ENCODE measurements at regions not wholly inside any gene's neighbourhood (a gene's known extent, or its start where the extent isn't known, plus 50 kb on each side); places are given as distances from the start of the nearest gene placed in this dataset.
"Not testable (repeated sequence)": the region's sequence is repeated elsewhere in the genome, so short reads cannot be mapped to it uniquely, and the experiment has no call there.

DNA sequence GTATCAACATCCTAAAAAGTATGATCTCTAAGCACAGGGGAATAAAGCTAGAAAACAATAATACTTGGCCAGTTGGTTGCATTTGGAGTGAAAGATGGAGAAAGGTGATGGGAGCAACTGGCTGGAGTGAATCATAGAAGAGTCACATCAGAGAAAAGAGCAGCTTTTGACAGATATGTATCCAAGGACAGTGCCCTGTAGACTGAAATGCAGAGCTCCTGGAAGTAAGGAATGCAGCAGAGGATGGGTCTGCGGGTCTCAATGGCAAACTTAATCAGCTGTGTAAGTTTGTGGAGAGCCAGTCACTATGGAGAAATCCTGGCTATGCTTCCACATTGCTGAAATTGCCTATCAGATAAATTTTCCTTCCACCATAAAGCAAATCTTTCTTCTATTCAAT is 218.1 kb upstream of the PRNP start:
- TF ChIP-seq POLR2A (IDR thresholded peaks at IDR 0.05) = no peak
- TF ChIP-seq, protein P1, sequence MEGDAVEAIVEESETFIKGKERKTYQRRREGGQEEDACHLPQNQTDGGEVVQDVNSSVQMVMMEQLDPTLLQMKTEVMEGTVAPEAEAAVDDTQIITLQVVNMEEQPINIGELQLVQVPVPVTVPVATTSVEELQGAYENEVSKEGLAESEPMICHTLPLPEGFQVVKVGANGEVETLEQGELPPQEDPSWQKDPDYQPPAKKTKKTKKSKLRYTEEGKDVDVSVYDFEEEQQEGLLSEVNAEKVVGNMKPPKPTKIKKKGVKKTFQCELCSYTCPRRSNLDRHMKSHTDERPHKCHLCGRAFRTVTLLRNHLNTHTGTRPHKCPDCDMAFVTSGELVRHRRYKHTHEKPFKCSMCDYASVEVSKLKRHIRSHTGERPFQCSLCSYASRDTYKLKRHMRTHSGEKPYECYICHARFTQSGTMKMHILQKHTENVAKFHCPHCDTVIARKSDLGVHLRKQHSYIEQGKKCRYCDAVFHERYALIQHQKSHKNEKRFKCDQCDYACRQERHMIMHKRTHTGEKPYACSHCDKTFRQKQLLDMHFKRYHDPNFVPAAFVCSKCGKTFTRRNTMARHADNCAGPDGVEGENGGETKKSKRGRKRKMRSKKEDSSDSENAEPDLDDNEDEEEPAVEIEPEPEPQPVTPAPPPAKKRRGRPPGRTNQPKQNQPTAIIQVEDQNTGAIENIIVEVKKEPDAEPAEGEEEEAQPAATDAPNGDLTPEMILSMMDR (IDR thresholded peaks at IDR 0.05) = no peak
- Histone ChIP-seq H3K4me1 (no peaks in the 10 kb centered on the region), H3K4me3 (no peak overlapping the region), H3K27me3 (no peaks in the 10 kb centered on the region), H3K27ac (no peak overlapping the region), H3K9me3 (no peaks in the 10 kb centered on the region), H3K36me3 (no peaks in the 10 kb centered on the region)
- no peak for ATAC-seq
- 57% methylated on average over 1 of the region's 1 CpG for WGBS (ENCODE audit: insufficient coverage, low coverage, low lambda C conversion rate, missing lambda C conversion rate)
- no peak for DNase-seq
- intact Hi-C loops (cut with DNase I) = no loop called here

DNA sequence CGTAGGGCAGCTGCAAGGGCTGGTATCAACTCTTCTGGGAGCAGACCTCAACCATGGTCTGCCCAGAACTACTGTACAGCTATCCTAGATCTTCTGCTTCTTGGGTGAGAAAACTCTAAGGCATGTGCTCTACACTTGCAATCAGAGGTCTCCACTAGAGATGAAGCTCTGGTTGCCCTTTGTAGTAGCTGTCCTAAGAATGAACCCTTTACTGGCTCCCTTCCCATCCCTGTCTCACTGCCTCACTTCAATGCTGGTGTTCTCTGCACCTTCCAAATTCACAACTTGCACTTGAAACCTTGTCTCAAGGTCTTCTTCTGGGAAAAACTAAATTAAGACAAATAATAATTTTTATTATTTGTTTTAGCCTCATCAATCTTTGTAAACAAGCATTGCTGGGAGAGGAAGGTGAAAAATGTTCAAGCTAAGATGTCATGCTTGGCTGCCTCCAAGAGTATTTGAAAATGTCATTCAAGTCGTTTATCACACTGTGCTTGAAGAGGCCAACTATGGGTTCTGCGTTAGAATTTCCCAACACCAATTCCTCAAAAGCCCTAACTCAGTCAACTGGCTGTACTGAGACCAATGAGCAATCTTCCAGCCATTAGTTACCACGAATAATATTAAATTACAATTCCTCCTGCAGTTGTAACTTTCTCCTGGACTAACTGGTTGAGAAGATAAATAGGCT is 216.9 kb upstream of the ADRA1D start:
- H3K36me3 ChIP-seq = no peaks in the 10 kb centered on the region
- no peak for TF ChIP-seq POLR2A (IDR thresholded peaks at IDR 0.05)
- no peak for ATAC-seq
- intact Hi-C loops (cut with DNase I) = no loop called here
- DNase-seq = no peak
- H3K4me3 ChIP-seq = no peak overlapping the region
- no peaks in the 10 kb centered on the region for H3K4me1 ChIP-seq
- no peaks in the 10 kb centered on the region for H3K9me3 ChIP-seq
- no peaks in the 10 kb centered on the region for H3K27me3 ChIP-seq
- 53% methylated on average over 4 of the region's 4 CpGs for WGBS (ENCODE audit: insufficient coverage, low coverage, low lambda C conversion rate, missing lambda C conversion rate)
- H3K27ac ChIP-seq = no peak overlapping the region

DNA sequence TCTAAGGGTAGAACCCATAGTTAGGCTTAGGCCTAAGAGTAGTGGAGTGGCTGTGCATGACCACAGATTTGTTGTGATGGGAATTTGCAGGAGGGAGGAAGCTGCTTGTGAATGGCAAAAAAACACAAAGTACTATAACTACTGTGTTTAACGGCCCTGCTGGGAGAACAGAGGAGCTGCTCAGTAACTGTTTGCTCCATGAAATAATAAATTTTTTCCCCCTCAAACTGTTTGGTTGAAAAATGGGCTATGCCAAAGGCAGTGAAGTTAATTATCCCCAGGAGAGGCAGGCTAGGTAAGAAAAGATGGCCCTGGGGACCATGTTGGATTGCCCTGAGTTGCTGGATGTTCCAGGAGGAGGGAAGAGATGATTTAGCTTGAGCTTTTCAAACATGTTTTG is 216.1 kb upstream of the ADRA1D start:
- 56% methylated on average over 1 of the region's 1 CpG for WGBS (ENCODE audit: insufficient coverage, low coverage, low lambda C conversion rate, missing lambda C conversion rate)
- no peaks in the 10 kb centered on the region for H3K4me1 ChIP-seq
- no peaks in the 10 kb centered on the region for H3K9me3 ChIP-seq
- ATAC-seq (no peak), DNase-seq (no peak)
- TF ChIP-seq, protein P1 (IDR thresholded peaks at IDR 0.05) = no peak
- no peak for TF ChIP-seq POLR2A (IDR thresholded peaks at IDR 0.05)
- H3K4me3 ChIP-seq = no peak overlapping the region
- H3K36me3 ChIP-seq = no peaks in the 10 kb centered on the region
- H3K27me3 ChIP-seq = no peaks in the 10 kb centered on the region
- intact Hi-C loops (cut with DNase I) = no loop called here
- no peak overlapping the region for H3K27ac ChIP-seq

DNA sequence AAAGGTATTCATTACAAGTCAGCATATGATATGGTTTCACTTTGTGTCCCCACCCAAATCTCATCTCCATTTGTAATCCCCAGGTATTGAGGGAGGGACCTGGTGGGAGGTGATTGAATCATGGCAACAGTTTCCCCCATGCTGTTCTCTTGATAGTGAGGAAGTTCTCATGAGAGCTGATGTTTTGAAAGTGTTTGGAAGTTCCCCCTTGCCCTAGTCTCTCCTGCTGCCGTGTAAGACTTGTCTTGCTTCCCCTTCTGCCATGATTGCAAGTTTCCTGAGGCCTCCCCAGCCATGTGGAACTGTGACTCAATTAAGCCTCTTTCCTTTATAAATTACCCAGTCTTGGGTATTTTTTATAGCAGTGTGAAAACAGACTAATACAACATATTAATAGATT is 213.7 kb upstream of the ADRA1D start:
- H3K4me1 ChIP-seq; ATAC-seq; H3K4me3 ChIP-seq; H3K27me3 ChIP-seq; DNase-seq; intact Hi-C loops (cut with DNase I); H3K27ac ChIP-seq; H3K9me3 ChIP-seq; H3K36me3 ChIP-seq: not testable (repeated sequence)
- 20% methylated on average over 1 of the region's 1 CpG for WGBS (ENCODE audit: insufficient coverage, low coverage, low lambda C conversion rate, missing lambda C conversion rate)

DNA sequence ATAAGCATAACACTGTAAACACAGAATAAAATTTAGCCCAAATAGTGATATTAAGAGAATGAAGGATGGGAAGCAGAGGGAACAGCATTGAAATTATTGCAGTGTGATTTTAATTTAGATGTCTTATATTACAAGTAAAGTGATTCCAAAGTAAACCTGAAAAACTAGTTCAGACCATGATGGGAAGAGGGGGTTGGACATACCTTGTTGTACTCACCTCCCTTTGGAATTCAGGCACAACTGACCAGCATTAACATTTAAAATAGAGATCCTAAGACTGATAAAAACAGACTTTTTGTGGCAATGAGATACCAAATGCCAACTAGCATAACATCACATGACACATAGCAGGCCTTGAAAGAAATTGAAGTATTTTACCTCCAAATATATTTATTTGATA is 210.0 kb upstream of the ADRA1D start:
- intact Hi-C loops (cut with DNase I) = no loop called here
- Histone ChIP-seq H3K36me3 (no peaks in the 10 kb centered on the region), H3K27ac (no peak overlapping the region), H3K4me3 (no peak overlapping the region), H3K4me1 (no peaks in the 10 kb centered on the region), H3K27me3 (no peaks in the 10 kb centered on the region), H3K9me3 (no peaks in the 10 kb centered on the region)
- TF ChIP-seq, protein P1 (IDR thresholded peaks at IDR 0.05) = no peak
- TF ChIP-seq POLR2A (IDR thresholded peaks at IDR 0.05) = no peak
- no peak for DNase-seq
- no peak for ATAC-seq

All from right lobe of liver (tissue), 6 donors.